ENCODE measurements at regions not wholly inside any gene's neighbourhood (a gene's known extent, or its start where the extent isn't known, plus 50 kb on each side); places are given as distances from the start of the nearest gene placed in this dataset.
"Not testable (repeated sequence)": the region's sequence is repeated elsewhere in the genome, so short reads cannot be mapped to it uniquely, and the experiment has no call there.

- no peak for DNase-seq (ENCODE audit: low spot score)
Measured at GRCh38 chr3:21238661-21239060, 512.3 kb downstream of the ZNF385D start.

- no peak for DNase-seq (ENCODE audit: low spot score)
Measured at GRCh38 chr3:21237638-21238037, 513.4 kb downstream of the ZNF385D start.

GRCh38 chr3:21235491-21235890 lies 515.5 kb downstream of the ZNF385D start:
- DNase-seq (ENCODE audit: low spot score): no peak

- DNase-seq (ENCODE audit: low spot score): no peak
Measured at GRCh38 chr3:21234933-21235332, 516.1 kb downstream of the ZNF385D start.

GRCh38 chr3:21229426-21230135 lies 521.4 kb downstream of the ZNF385D start:
- DNase-seq (ENCODE audit: low spot score): no peak

- DNase-seq (ENCODE audit: low spot score): no peak
Measured at GRCh38 chr3:21226086-21226485, 524.9 kb downstream of the ZNF385D start.

- no peak for DNase-seq (ENCODE audit: low spot score)
Measured at GRCh38 chr3:21220944-21221343, 530.1 kb downstream of the ZNF385D start.

- DNase-seq (ENCODE audit: low spot score): no peak
Measured at GRCh38 chr3:21216598-21216997, 534.4 kb downstream of the ZNF385D start.

GRCh38 chr3:21204122-21204521 lies 546.9 kb downstream of the ZNF385D start:
- not testable (repeated sequence) for DNase-seq (ENCODE audit: low spot score)

GRCh38 chr3:21195203-21195602 lies 555.8 kb downstream of the ZNF385D start:
- DNase-seq (ENCODE audit: low spot score): no peak

- not testable (repeated sequence) for DNase-seq (ENCODE audit: low spot score)
Measured at GRCh38 chr3:21194036-21194435, 557.0 kb downstream of the ZNF385D start.

- DNase-seq (ENCODE audit: low spot score): no peak
Measured at GRCh38 chr3:21188459-21188858, 562.6 kb downstream of the ZNF385D start.

- no peak for DNase-seq (ENCODE audit: low spot score)
Measured at GRCh38 chr3:21185816-21186314, 565.1 kb downstream of the ZNF385D start.

GRCh38 chr3:21174461-21174860 lies 576.5 kb downstream of the ZNF385D start:
- DNase-seq (ENCODE audit: low spot score): no peak

- DNase-seq (ENCODE audit: low spot score): no peak
Measured at GRCh38 chr3:21170964-21171363, 580.0 kb downstream of the ZNF385D start.

- no peak for DNase-seq (ENCODE audit: low spot score)
Measured at GRCh38 chr3:21169948-21170347, 581.1 kb downstream of the ZNF385D start.

- no peak for DNase-seq (ENCODE audit: low spot score)
Measured at GRCh38 chr3:21168471-21168870, 582.5 kb downstream of the ZNF385D start.

- DNase-seq (ENCODE audit: low spot score): no peak
Measured at GRCh38 chr3:21163956-21164355, 587.1 kb downstream of the ZNF385D start.

- no peak for DNase-seq (ENCODE audit: low spot score)
Measured at GRCh38 chr3:21159543-21159906, 591.5 kb downstream of the ZNF385D start.

GRCh38 chr3:21158861-21159542 lies 592.0 kb downstream of the ZNF385D start:
- DNase-seq (ENCODE audit: low spot score): no peak

- DNase-seq (ENCODE audit: low spot score): no peak
Measured at GRCh38 chr3:21154911-21155310, 596.1 kb downstream of the ZNF385D start.

- DNase-seq (ENCODE audit: low spot score): no peak
Measured at GRCh38 chr3:21152555-21152954, 598.5 kb downstream of the ZNF385D start.

- no peak for DNase-seq (ENCODE audit: low spot score)
Measured at GRCh38 chr3:21142949-21143348, 608.1 kb downstream of the ZNF385D start.
